Stimulated activated CD4-positive, alpha-beta T cell treated with anti-CD3 and anti-CD28 coated beads, Interleukin-4, amount 100 ng/mL, for 1 hour (primary cell): ENCODE measurements at regions not wholly inside any gene's neighbourhood (a gene's known extent, or its start where the extent isn't known, plus 50 kb on each side); places are given as distances from the start of the nearest gene placed in this dataset.
"Not testable (repeated sequence)": the region's sequence is repeated elsewhere in the genome, so short reads cannot be mapped to it uniquely, and the experiment has no call there.

Experiments
- DNase-seq: peaks from one replicate; pipeline ENCODE4 v3.0.0-alpha.2; 2020

GRCh38 chr16:62386411-62386810 lies 350.2 kb upstream of the CDH8 start:
- no peak for DNase-seq

GRCh38 chr16:62383941-62384340 lies 347.7 kb upstream of the CDH8 start:
- DNase-seq: no peak

GRCh38 chr16:62370445-62370844 lies 334.2 kb upstream of the CDH8 start:
- no peak for DNase-seq

GRCh38 chr16:62363501-62363900 lies 327.3 kb upstream of the CDH8 start:
- no peak for DNase-seq

GRCh38 chr16:62353355-62353754 lies 317.1 kb upstream of the CDH8 start:
- no peak for DNase-seq

- no peak for DNase-seq
Observed at GRCh38 chr16:62342216-62342615, 306.0 kb upstream of the CDH8 start.

GRCh38 chr16:62335356-62335755 lies 299.1 kb upstream of the CDH8 start:
- DNase-seq: no peak

GRCh38 chr16:62321606-62322005 lies 285.4 kb upstream of the CDH8 start:
- no peak for DNase-seq

GRCh38 chr16:62298600-62298999 lies 262.4 kb upstream of the CDH8 start:
- DNase-seq: no peak

- DNase-seq: no peak
Observed at GRCh38 chr16:62294213-62294972, 258.2 kb upstream of the CDH8 start.

- DNase-seq: no peak
Observed at GRCh38 chr16:62288990-62289629, 252.9 kb upstream of the CDH8 start.

GRCh38 chr16:62280506-62280905 lies 244.3 kb upstream of the CDH8 start:
- no peak for DNase-seq

GRCh38 chr16:62277942-62278341 lies 241.7 kb upstream of the CDH8 start:
- DNase-seq: no peak

- DNase-seq: no peak
Observed at GRCh38 chr16:62276637-62277036, 240.4 kb upstream of the CDH8 start.

GRCh38 chr16:62272035-62272434 lies 235.8 kb upstream of the CDH8 start:
- no peak for DNase-seq

GRCh38 chr16:62261760-62262159 lies 225.5 kb upstream of the CDH8 start:
- DNase-seq: no peak

- not testable (repeated sequence) for DNase-seq
Observed at GRCh38 chr16:62258931-62259435, 222.7 kb upstream of the CDH8 start.

- no peak for DNase-seq
Observed at GRCh38 chr16:62256406-62256805, 220.2 kb upstream of the CDH8 start.

GRCh38 chr16:62254847-62255246 lies 218.6 kb upstream of the CDH8 start:
- no peak for DNase-seq

- DNase-seq: no peak
Observed at GRCh38 chr16:62254372-62254771, 218.1 kb upstream of the CDH8 start.

GRCh38 chr16:62253966-62254365 lies 217.7 kb upstream of the CDH8 start:
- DNase-seq: no peak

GRCh38 chr16:62249069-62249468 lies 212.8 kb upstream of the CDH8 start:
- no peak for DNase-seq

- DNase-seq: no peak
Observed at GRCh38 chr16:62240722-62241121, 204.5 kb upstream of the CDH8 start.

- peak; percentile 1 for DNase-seq
Observed at GRCh38 chr16:62225675-62226074, 189.4 kb upstream of the CDH8 start.
